Vagina (tissue), 2 donors: ENCODE measurements at regions not wholly inside any gene's neighbourhood (a gene's known extent, or its start where the extent isn't known, plus 50 kb on each side); places are given as distances from the start of the nearest gene placed in this dataset.
A peak's percentile ranks its signal among the peaks of the same experiment; 100 is the strongest.

ENCODE experiments used
- DNase-seq, 2 donors: peaks; one replicate each; pipeline ENCODE4 v3.0.0-alpha.2; 2017; ENCODE audit errors: extremely low spot score in 2 of 2
- H3K27ac ChIP-seq: fragments of 200-600 bp; sonication (generic); one replicate; pipeline ENCODE4 v1.5.1; 2019
- H3K27me3 ChIP-seq: fragments of 200-600 bp; sonication (generic); one replicate; pipeline ENCODE4 v1.5.1; 2019
- H3K36me3 ChIP-seq, 2 donors: fragments of 200-600 bp; sonication (generic); one replicate each; pipeline ENCODE4 v1.5.1; 2017 to 2019
- H3K4me1 ChIP-seq: fragments of 200-600 bp; sonication (generic); one replicate; pipeline ENCODE4 v1.5.1; 2019
- H3K4me3 ChIP-seq, 2 donors: fragments of 200-600 bp; sonication (generic); 1 replicate in 1 of 2; 2 replicates in 1 of 2; pipeline ENCODE4 v1.5.1; 2016 to 2019
- H3K9me3 ChIP-seq: fragments of 200-600 bp; sonication (generic); one replicate; pipeline ENCODE4 v1.5.1; 2019
- CTCF ChIP-seq, 3 experiments: fragments of 450-650 bp in 2 of 3; fragments of 200-600 bp in 1 of 3; sonication (generic) in 1 of 3; IDR thresholded peaks; one replicate each; pipeline ENCODE4 v1.5.1; 2017 to 2019; ENCODE audit warnings: antibody characterized with exemption in 3 of 3, mild to moderate bottlenecking in 2 of 3, moderate library complexity in 2 of 3
- POLR2A ChIP-seq, 2 donors: fragments of 450-650 bp; IDR thresholded peaks; one replicate each; pipeline ENCODE4 v1.6.1; 2017; ENCODE audit warnings: antibody characterized with exemption in 2 of 2, mild to moderate bottlenecking in 2 of 2, moderate library complexity in 2 of 2
- POLR2AphosphoS5 ChIP-seq, 2 donors: sonication (generic); formaldehyde crosslinking; IDR thresholded peaks; one replicate each; pipeline ENCODE4 v1.9.0; 2017; ENCODE audit warnings: antibody characterized with exemption in 2 of 2, mild to moderate bottlenecking in 2 of 2, low read depth in 1 of 2; ENCODE audit not compliant: insufficient read depth in 1 of 2
- intact Hi-C: fragments of 100-400 bp; cut with DNase I; formaldehyde crosslinking; loops from one replicate; pipeline ENCODE4 v1.15.1; 2023

GRCh38 chr16:14007450-14007849 is 63.7 kb upstream of the MRTFB start:
- Histone ChIP-seq H3K27me3 (no peaks in the 10 kb centered on the region), H3K36me3 (no peaks in the 10 kb centered on the region), H3K4me3 (no peak overlapping the region), H3K27ac (no peak overlapping the region), H3K4me1 (peaks cover 33% of the 10 kb centered on the region), H3K9me3 (no peaks in the 10 kb centered on the region)
- DNase-seq = no peak
- intact Hi-C loops = no loop called here
- TF ChIP-seq CTCF (IDR thresholded peaks at IDR 0.05) (no peak), POLR2A (IDR thresholded peaks at IDR 0.05) (no peak), POLR2AphosphoS5 (IDR thresholded peaks at IDR 0.05; ENCODE audit: insufficient read depth in 1 of 2, low read depth in 1 of 2) (no peak)

DNA sequence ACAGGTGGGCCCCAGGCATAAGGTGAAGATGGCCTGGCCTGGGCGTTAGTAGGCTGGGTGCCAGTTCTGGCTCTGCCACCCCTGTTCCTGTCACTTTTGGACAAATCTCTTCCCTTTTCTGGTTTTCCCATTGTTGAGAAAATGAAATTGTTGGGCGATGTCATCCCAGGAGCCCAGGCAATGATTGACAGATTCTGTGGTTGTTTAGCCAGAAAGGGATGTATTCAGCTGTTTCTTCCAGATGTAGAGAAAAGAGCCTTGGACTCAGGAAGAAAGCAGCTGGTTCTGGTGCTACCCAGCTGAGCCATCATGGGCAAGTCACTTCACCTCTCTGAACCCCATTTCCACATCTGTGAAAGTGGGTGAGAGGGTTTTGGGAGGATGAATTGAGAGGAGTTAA is 60.1 kb upstream of the MRTFB start:
- Histone ChIP-seq H3K27me3 (no peaks in the 10 kb centered on the region), H3K9me3 (no peaks in the 10 kb centered on the region), H3K27ac (no peak overlapping the region), H3K4me1 (peaks cover 36% of the 10 kb centered on the region), H3K36me3 (no peaks in the 10 kb centered on the region), H3K4me3 (no peak overlapping the region)
- DNase-seq = no peak
- no peak for TF ChIP-seq CTCF (IDR thresholded peaks at IDR 0.05)
- no peak for TF ChIP-seq POLR2AphosphoS5 (IDR thresholded peaks at IDR 0.05; ENCODE audit: insufficient read depth in 1 of 2, low read depth in 1 of 2)
- no peak for TF ChIP-seq POLR2A (IDR thresholded peaks at IDR 0.05)
- intact Hi-C loops = loop anchor here (10.0 kb wide), 2 partner anchors 56 to 174 kb away; no protein-coding TSS in a partner anchor

- intact Hi-C loops = loop anchor here (10.0 kb wide), 2 partner anchors 57 to 173 kb away; no protein-coding TSS in a partner anchor
- Histone ChIP-seq H3K27me3 (no peaks in the 10 kb centered on the region), H3K4me1 (peaks cover 44% of the 10 kb centered on the region), H3K27ac (no peak overlapping the region), H3K9me3 (no peaks in the 10 kb centered on the region), H3K4me3 (no peak overlapping the region), H3K36me3 (no peaks in the 10 kb centered on the region)
- TF ChIP-seq POLR2AphosphoS5 (IDR thresholded peaks at IDR 0.05; ENCODE audit: insufficient read depth in 1 of 2, low read depth in 1 of 2) = no peak
- no peak for TF ChIP-seq POLR2A (IDR thresholded peaks at IDR 0.05)
- TF ChIP-seq CTCF (IDR thresholded peaks at IDR 0.05) = no peak
- DNase-seq = no peak
Observed at GRCh38 chr16:14011846-14012245, 59.3 kb upstream of the MRTFB start.

GRCh38 chr16:14013145-14013570 is 58.0 kb upstream of the MRTFB start:
- Histone ChIP-seq H3K9me3 (no peaks in the 10 kb centered on the region), H3K36me3 (no peaks in the 10 kb centered on the region), H3K27ac (peak overlapping the region; percentile 54), H3K4me1 (peaks cover 49% of the 10 kb centered on the region), H3K27me3 (no peaks in the 10 kb centered on the region), H3K4me3 (no peak overlapping the region)
- DNase-seq = no peak
- no peak for TF ChIP-seq POLR2A (IDR thresholded peaks at IDR 0.05)
- no peak for TF ChIP-seq POLR2AphosphoS5 (IDR thresholded peaks at IDR 0.05; ENCODE audit: insufficient read depth in 1 of 2, low read depth in 1 of 2)
- no peak for TF ChIP-seq CTCF (IDR thresholded peaks at IDR 0.05)
- intact Hi-C loops = loop anchor here (10.0 kb wide), 2 partner anchors 58 to 172 kb away; no protein-coding TSS in a partner anchor

DNA sequence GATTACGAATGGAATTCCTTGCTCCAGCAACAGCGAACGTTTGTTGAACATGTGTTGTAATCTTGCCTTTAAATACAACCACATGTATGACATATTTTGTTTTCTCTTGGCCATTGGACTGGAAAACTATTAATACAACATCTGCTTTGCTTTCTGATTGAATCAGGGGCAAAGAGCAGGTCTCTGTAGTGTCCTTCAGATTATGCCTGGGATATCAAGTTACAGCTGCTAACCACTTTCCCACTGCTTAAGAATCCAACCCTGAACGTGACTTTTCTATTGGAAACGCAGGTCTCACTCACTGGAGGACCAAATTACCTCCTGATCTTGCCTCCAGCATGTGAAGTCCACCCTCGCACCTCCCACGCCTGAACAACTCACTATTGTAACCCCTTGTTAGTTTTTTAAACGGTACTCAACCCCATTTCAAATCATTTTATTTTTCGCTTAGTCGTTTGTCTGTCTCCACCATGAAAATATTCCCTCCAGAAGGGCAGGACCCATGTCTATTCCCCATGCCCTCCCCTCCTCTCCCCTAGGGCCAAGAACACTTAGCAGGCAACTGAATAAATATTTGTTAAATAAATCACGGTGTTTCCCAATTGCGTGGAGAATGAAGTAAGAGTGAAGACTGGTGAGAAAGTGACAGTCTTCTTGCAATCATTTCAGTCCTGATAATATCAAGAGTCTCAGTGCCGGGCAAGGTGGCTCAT is 57.4 kb upstream of the MRTFB start:
- intact Hi-C loops = loop anchor here (10.0 kb wide), 2 partner anchors 59 to 171 kb away; no protein-coding TSS in a partner anchor
- H3K4me3 ChIP-seq = no peak overlapping the region
- no peaks in the 10 kb centered on the region for H3K36me3 ChIP-seq
- TF ChIP-seq POLR2AphosphoS5 (IDR thresholded peaks at IDR 0.05; ENCODE audit: insufficient read depth in 1 of 2, low read depth in 1 of 2) = peak in 1 of 2 donors; percentile 19
- TF ChIP-seq POLR2A (IDR thresholded peaks at IDR 0.05) = no peak
- H3K9me3 ChIP-seq = no peaks in the 10 kb centered on the region
- peaks cover 54% of the 10 kb centered on the region for H3K4me1 ChIP-seq
- DNase-seq = no peak
- peak overlapping the region; percentile 54 for H3K27ac ChIP-seq
- H3K27me3 ChIP-seq = no peaks in the 10 kb centered on the region
